Liver (tissue), 3 donors: ENCODE measurements at regions not wholly inside any gene's neighbourhood (a gene's known extent, or its start where the extent isn't known, plus 50 kb on each side); places are given as distances from the start of the nearest gene placed in this dataset.

Experiments used
- CTCF ChIP-seq: fragments of 150-350 bp; IDR thresholded peaks from 2 replicates; pipeline ENCODE4 v1.5.1; 2017; ENCODE audit warnings: improper control_type of control experiment, low read depth, low read length; ENCODE audit not compliant: missing input control
- FOXA1 ChIP-seq: IDR thresholded peaks from 2 replicates; pipeline ENCODE4 v1.6.1; 2016; ENCODE audit warnings: antibody characterized with exemption
- RAD21 ChIP-seq, 2 donors: IDR thresholded peaks; 2 replicates each; pipeline ENCODE4 v1.6.1; 2016; ENCODE audit warnings: antibody characterized with exemption in 2 of 2, mild to moderate bottlenecking in 2 of 2
- TAF1 ChIP-seq: conservative IDR thresholded peaks from 2 replicates; pipeline ENCODE4 v1.6.1; 2016; ENCODE audit warnings: antibody characterized with exemption, mild to moderate bottlenecking
- YY1 ChIP-seq: IDR thresholded peaks from 2 replicates; pipeline ENCODE4 v1.6.1; 2016; ENCODE audit warnings: antibody characterized with exemption, mild to moderate bottlenecking
- donor health status: healthy.
- donor health status: healthy.

- TF ChIP-seq CTCF, result no peak
- TF ChIP-seq TAF1, result no peak
- no peak for TF ChIP-seq RAD21 (IDR thresholded peaks at IDR 0.05)
- no peak for TF ChIP-seq FOXA1
- TF ChIP-seq YY1, result no peak
These were observed 335.1 kb upstream of the SEMA3A start for GRCh38 chr7:84529480-84530205.
